ENCODE measurements at regions not wholly inside any gene's neighbourhood (a gene's known extent, or its start where the extent isn't known, plus 50 kb on each side); places are given as distances from the start of the nearest gene placed in this dataset.

GRCh38 chr10:45179691-45180090 lies 135.7 kb downstream of the OR13A1 start:
- FAIRE-seq (no peak), DNase-seq (ENCODE audit: low read depth, low spot score) (no peak)
- Histone ChIP-seq H3K4me1 (ENCODE audit: control insufficient read depth, extremely low read depth, insufficient read depth, low read length) (no peaks in the 10 kb centered on the region), H3K4me2 (ENCODE audit: control insufficient read depth, extremely low read depth, insufficient read depth, low read depth, low read length) (no peak overlapping the region), H4K20me1 (ENCODE audit: control insufficient read depth, extremely low read depth, insufficient read depth, low read length) (no peaks in the 10 kb centered on the region), H3K79me2 (ENCODE audit: control insufficient read depth, insufficient read depth, low read length) (no peaks in the 10 kb centered on the region), H3K4me3 (ENCODE audit: control insufficient read depth in 2 of 3, extremely low read depth in 1 of 3, insufficient read depth in 2 of 3, low read depth in 1 of 3, low read length in 3 of 3) (no peak overlapping the region), H3K9me1 (ENCODE audit: control insufficient read depth, extremely low read depth, insufficient read depth, low read length) (no peaks in the 10 kb centered on the region), H3K9me3 (ENCODE audit: control insufficient read depth, low read depth, low read length) (no peaks in the 10 kb centered on the region), H2AFZ (ENCODE audit: control insufficient read depth, low read length) (no peak overlapping the region), H3K9ac (ENCODE audit: control insufficient read depth, extremely low read depth, insufficient read depth, low read length) (no peak overlapping the region), H3K27me3 (ENCODE audit: control insufficient read depth, extremely low read depth, insufficient read depth, low read length) (no peaks in the 10 kb centered on the region), H3K27ac (ENCODE audit: control insufficient read depth, insufficient read depth, low read length) (no peak overlapping the region), H3K36me3 (ENCODE audit: control insufficient read depth in 2 of 2, extremely low read depth in 1 of 2, insufficient read depth in 2 of 2, low read length in 2 of 2) (no peaks in the 10 kb centered on the region)
- TF ChIP-seq EZH2 (IDR thresholded peaks at IDR 0.05; ENCODE audit: low read length) (no peak), CTCF (optimal IDR thresholded peaks at IDR 0.05 in 1 of 3, IDR thresholded peaks at IDR 0.05 in 1 of 3, conservative IDR thresholded peaks at IDR 0.05 in 1 of 3; ENCODE audit: extremely low read depth in 1 of 3, insufficient read depth in 2 of 3, low read length in 3 of 3) (no peak)
- dilution Hi-C loops (cut with MboI; ENCODE audit: extremely low pct_ligation_motif_present, low sequenced_read_pairs) = no loop called here

GRCh38 chr10:45180507-45180906 lies 134.9 kb downstream of the OR13A1 start:
- no peaks in the 10 kb centered on the region for H4K20me1 ChIP-seq (ENCODE audit: control insufficient read depth, extremely low read depth, insufficient read depth, low read length)
- no peak overlapping the region for H2AFZ ChIP-seq (ENCODE audit: control insufficient read depth, low read length)
- TF ChIP-seq EZH2 (IDR thresholded peaks at IDR 0.05; ENCODE audit: low read length) (no peak), CTCF (optimal IDR thresholded peaks at IDR 0.05 in 1 of 3, IDR thresholded peaks at IDR 0.05 in 1 of 3, conservative IDR thresholded peaks at IDR 0.05 in 1 of 3; ENCODE audit: extremely low read depth in 1 of 3, insufficient read depth in 2 of 3, low read length in 3 of 3) (no peak)
- no peak for DNase-seq (ENCODE audit: low read depth, low spot score)
- no peaks in the 10 kb centered on the region for H3K27me3 ChIP-seq (ENCODE audit: control insufficient read depth, extremely low read depth, insufficient read depth, low read length)
- FAIRE-seq = no peak
- no peaks in the 10 kb centered on the region for H3K9me1 ChIP-seq (ENCODE audit: control insufficient read depth, extremely low read depth, insufficient read depth, low read length)
- H3K36me3 ChIP-seq (ENCODE audit: control insufficient read depth in 2 of 2, extremely low read depth in 1 of 2, insufficient read depth in 2 of 2, low read length in 2 of 2) = no peaks in the 10 kb centered on the region
- no peak overlapping the region for H3K9ac ChIP-seq (ENCODE audit: control insufficient read depth, extremely low read depth, insufficient read depth, low read length)
- no peak overlapping the region for H3K4me2 ChIP-seq (ENCODE audit: control insufficient read depth, extremely low read depth, insufficient read depth, low read depth, low read length)
- no peaks in the 10 kb centered on the region for H3K9me3 ChIP-seq (ENCODE audit: control insufficient read depth, low read depth, low read length)
- dilution Hi-C loops (cut with MboI; ENCODE audit: extremely low pct_ligation_motif_present, low sequenced_read_pairs) = no loop called here
- H3K79me2 ChIP-seq (ENCODE audit: control insufficient read depth, insufficient read depth, low read length) = no peaks in the 10 kb centered on the region
- H3K27ac ChIP-seq (ENCODE audit: control insufficient read depth, insufficient read depth, low read length) = no peak overlapping the region
- H3K4me3 ChIP-seq (ENCODE audit: control insufficient read depth in 2 of 3, extremely low read depth in 1 of 3, insufficient read depth in 2 of 3, low read depth in 1 of 3, low read length in 3 of 3) = no peak overlapping the region
- H3K4me1 ChIP-seq (ENCODE audit: control insufficient read depth, extremely low read depth, insufficient read depth, low read length) = no peaks in the 10 kb centered on the region

Measured in keratinocyte (primary cell).